Mesenchymal stem cell (in vitro differentiated cells and primary cell): ENCODE measurements at regions not wholly inside any gene's neighbourhood (a gene's known extent, or its start where the extent isn't known, plus 50 kb on each side); places are given as distances from the start of the nearest gene placed in this dataset.

ENCODE experiments used
- DNase-seq: peaks from one replicate; pipeline ENCODE4 v3.0.0-alpha.2; 2013
- H2AFZ ChIP-seq: one replicate; pipeline ENCODE4 v1.6.1; 2013; ENCODE audit warnings: low read depth, mild to moderate bottlenecking, control low read depth, inconsistent platforms, low read length, moderate library complexity
- H2AK5ac ChIP-seq: 2 replicates; pipeline ENCODE4 v1.6.1; 2013; ENCODE audit warnings: low read length, moderate library complexity, mild to moderate bottlenecking, inconsistent platforms; ENCODE audit not compliant: severe bottlenecking
- H2BK120ac ChIP-seq: one replicate; pipeline ENCODE4 v1.6.1; 2013; ENCODE audit warnings: low read depth, mild to moderate bottlenecking, inconsistent platforms, low read length, moderate library complexity
- H2BK12ac ChIP-seq, 2 experiments: one replicate each; pipeline ENCODE4 v1.6.1; 2013; ENCODE audit warnings: inconsistent platforms in 2 of 2, low read length in 2 of 2, mild to moderate bottlenecking in 2 of 2, moderate library complexity in 2 of 2, control low read depth in 1 of 2
- H2BK15ac ChIP-seq: one replicate; pipeline ENCODE4 v1.6.1; 2013; ENCODE audit warnings: mild to moderate bottlenecking, low read depth, inconsistent platforms; ENCODE audit not compliant: poor library complexity, severe bottlenecking
- H2BK5ac ChIP-seq: 2 replicates; pipeline ENCODE4 v1.6.1; 2013; ENCODE audit warnings: low read depth, mild to moderate bottlenecking, low read length, control low read depth, inconsistent platforms; ENCODE audit not compliant: poor library complexity, severe bottlenecking
- H3K14ac ChIP-seq, 2 experiments: one replicate each; pipeline ENCODE4 v1.6.1; 2013; ENCODE audit warnings: inconsistent platforms in 2 of 2, low read length in 2 of 2, control low read depth in 1 of 2, mild to moderate bottlenecking in 1 of 2, moderate library complexity in 1 of 2
- H3K18ac ChIP-seq, 2 experiments: one replicate each; pipeline ENCODE4 v1.6.1; 2013; ENCODE audit warnings: inconsistent platforms in 2 of 2, low read length in 2 of 2, control low read depth in 1 of 2, low read depth in 1 of 2, mild to moderate bottlenecking in 1 of 2
- H3K23ac ChIP-seq, 2 experiments: one replicate each; pipeline ENCODE4 v1.6.1; 2013; ENCODE audit warnings: inconsistent platforms in 2 of 2, low read length in 2 of 2, mild to moderate bottlenecking in 2 of 2, moderate library complexity in 2 of 2, control low read depth in 1 of 2
- H3K27ac ChIP-seq: 2 replicates; pipeline ENCODE4 v1.5.1; 2013; ENCODE audit warnings: mild to moderate bottlenecking, moderate library complexity, low read length, control low read depth, inconsistent platforms; ENCODE audit not compliant: poor library complexity, severe bottlenecking
- H3K27me3 ChIP-seq, 2 experiments: 2 replicates each; pipeline versions ENCODE4 v1.6.1 to v1.7.0; 2013; ENCODE audit warnings: low read length in 2 of 2, mild to moderate bottlenecking in 2 of 2, moderate library complexity in 2 of 2, control low read depth in 1 of 2, inconsistent platforms in 1 of 2; ENCODE audit not compliant: control insufficient read depth in 1 of 2, insufficient read depth in 1 of 2
- H3K36me3 ChIP-seq, 2 experiments: 2 replicates each; pipeline versions ENCODE4 v1.6.1 to v1.7.0; 2013; ENCODE audit warnings: low read length in 2 of 2, control low read depth in 1 of 2, inconsistent platforms in 1 of 2, low read depth in 1 of 2, mild to moderate bottlenecking in 1 of 2; ENCODE audit not compliant: insufficient read depth in 2 of 2, control insufficient read depth in 1 of 2
- H3K4ac ChIP-seq, 2 experiments: one replicate each; pipeline ENCODE4 v1.6.1; 2013; ENCODE audit warnings: inconsistent platforms in 2 of 2, low read length in 2 of 2, mild to moderate bottlenecking in 2 of 2, moderate library complexity in 2 of 2, control low read depth in 1 of 2, low read depth in 1 of 2
- H3K4me1 ChIP-seq: 2 replicates; pipeline ENCODE4 v1.6.1; 2013; ENCODE audit warnings: low read depth, low read length, control low read depth; ENCODE audit not compliant: control insufficient read depth, insufficient read depth
- H3K4me2 ChIP-seq: 2 replicates; pipeline ENCODE4 v1.6.1; 2013; ENCODE audit warnings: low read length, mild to moderate bottlenecking, inconsistent platforms; ENCODE audit not compliant: poor library complexity, severe bottlenecking
- H3K4me3 ChIP-seq, 2 experiments: 2 replicates each; pipeline versions ENCODE4 v1.5.1 to v1.7.0; 2013; ENCODE audit warnings: low read length in 2 of 2, mild to moderate bottlenecking in 2 of 2, control low read depth in 1 of 2, low read depth in 1 of 2; ENCODE audit not compliant: insufficient read depth in 1 of 2
- H3K79me1 ChIP-seq: replicated peaks from 2 replicates; pipeline ENCODE4 v1.6.1; 2013; ENCODE audit warnings: mild to moderate bottlenecking, control low read depth, low read length, inconsistent platforms; ENCODE audit not compliant: poor library complexity, severe bottlenecking
- H3K9ac ChIP-seq: 2 replicates; pipeline ENCODE4 v1.7.0; 2013; ENCODE audit warnings: mild to moderate bottlenecking, low read length, moderate library complexity
- H3K9me3 ChIP-seq: 2 replicates; pipeline ENCODE4 v1.7.0; 2013; ENCODE audit warnings: mild to moderate bottlenecking, low read length; ENCODE audit not compliant: control insufficient read depth
- H4K8ac ChIP-seq: one replicate; pipeline ENCODE4 v1.6.1; 2013; ENCODE audit warnings: inconsistent platforms, mild to moderate bottlenecking, low read length, moderate library complexity
- H4K91ac ChIP-seq: one replicate; pipeline ENCODE4 v1.6.1; 2013; ENCODE audit warnings: mild to moderate bottlenecking, low read length, inconsistent platforms
- WGBS: methylation state at CpG from one replicate; pipeline ENCODE4 v1.1.7; 2013; ENCODE audit warnings: mixed read lengths; 5-methylcytosine and 5-hydroxymethylcytosine counted together

DNA sequence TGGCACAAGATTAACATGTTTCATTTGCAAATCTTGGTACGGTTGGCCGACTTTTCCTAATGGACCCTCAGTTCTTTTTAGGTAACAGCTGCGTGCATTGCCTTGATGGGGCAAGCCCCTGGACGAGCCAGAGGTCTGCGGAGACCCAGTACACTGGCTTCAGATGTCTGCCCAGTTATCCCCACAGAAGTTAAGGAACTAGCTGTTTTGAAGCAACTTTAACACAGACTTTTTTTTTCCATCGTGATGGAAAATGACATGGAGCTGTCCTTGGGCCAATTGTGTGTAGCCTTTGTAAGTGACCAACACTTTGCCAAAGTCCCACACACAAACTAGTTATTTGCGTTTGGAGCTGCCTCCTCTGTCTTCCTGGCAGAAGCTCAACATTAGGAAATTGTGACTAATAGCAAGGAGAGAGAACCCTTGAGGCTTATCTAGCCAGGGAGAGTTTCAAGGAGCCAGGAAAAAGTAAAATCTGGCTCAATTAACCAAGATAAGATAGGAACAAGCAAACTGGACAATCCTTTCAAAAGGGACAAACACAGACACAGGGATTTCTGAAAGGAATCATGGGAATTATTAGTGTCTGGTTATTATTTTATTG is 99.6 kb upstream of the BMPER start:
- H4K91ac ChIP-seq: no peak overlapping the region
- H2AFZ ChIP-seq: no peak overlapping the region
- no peak overlapping the region for H3K4me2 ChIP-seq
- no peak overlapping the region for H2BK5ac ChIP-seq
- H3K4me3 ChIP-seq: no peak overlapping the region
- H3K4me1 ChIP-seq: peaks cover 10% of the 10 kb centered on the region
- H2BK120ac ChIP-seq: no peak overlapping the region
- no peaks in the 10 kb centered on the region for H3K36me3 ChIP-seq
- H3K18ac ChIP-seq: no peak overlapping the region
- no peak overlapping the region for H2BK12ac ChIP-seq
- peak overlapping the region; percentile 57 for H3K9ac ChIP-seq
- WGBS: 64% methylated on average over 7 of the region's 7 CpGs
- H3K27ac ChIP-seq: no peak overlapping the region
- H3K4ac ChIP-seq: no peak overlapping the region
- H3K23ac ChIP-seq: no peak overlapping the region
- peak; percentile 75 for DNase-seq
- no peak overlapping the region for H2BK15ac ChIP-seq
- H2AK5ac ChIP-seq: no peak overlapping the region
- no peak overlapping the region for H3K14ac ChIP-seq
- H3K27me3 ChIP-seq: no peaks in the 10 kb centered on the region
- H3K9me3 ChIP-seq: no peaks in the 10 kb centered on the region
- H4K8ac ChIP-seq: no peak overlapping the region
- no peaks in the 10 kb centered on the region for H3K79me1 ChIP-seq

DNA sequence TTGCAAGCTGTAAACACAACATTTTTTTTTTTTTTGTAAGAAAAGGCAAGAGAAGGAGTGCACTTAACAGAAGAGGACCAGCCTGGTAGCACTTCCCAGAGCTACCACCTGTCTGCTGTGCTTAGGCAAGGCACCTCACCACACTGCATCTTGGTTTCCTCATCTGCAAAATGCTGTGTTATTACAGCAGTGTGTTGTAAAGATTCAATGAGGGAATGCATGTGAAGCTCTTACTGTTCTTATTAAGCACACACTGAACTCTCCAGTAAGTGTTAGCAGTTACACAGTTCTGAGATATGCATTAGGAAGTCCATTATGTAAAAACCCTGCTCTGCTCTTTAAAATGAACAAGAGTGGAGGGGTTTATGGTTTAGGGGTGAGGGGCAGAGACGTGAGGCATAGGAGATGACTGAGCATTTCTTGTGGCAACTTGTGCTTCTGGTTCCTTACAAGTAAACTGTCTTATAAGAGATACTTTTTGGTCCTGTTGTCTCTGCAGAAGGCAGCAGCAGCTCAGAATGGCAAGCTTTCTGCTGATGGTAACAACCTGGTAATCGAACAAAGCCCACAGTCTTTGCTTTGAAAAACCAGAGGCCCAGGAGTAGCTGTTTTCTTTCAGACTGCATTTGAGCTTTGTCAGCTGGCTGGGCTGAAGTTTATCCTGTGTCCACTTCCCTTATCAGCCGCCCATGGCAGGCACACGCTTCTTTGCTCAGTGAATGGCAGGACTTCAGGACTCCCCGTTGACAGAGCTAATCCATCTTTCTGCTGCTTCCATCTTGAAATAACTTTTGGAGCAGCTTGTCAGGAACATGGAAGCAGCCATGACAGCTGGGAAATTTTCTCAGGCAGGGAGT is 98.8 kb upstream of the BMPER start:
- Histone ChIP-seq H3K27me3 (no peaks in the 10 kb centered on the region), H3K9me3 (no peaks in the 10 kb centered on the region), H3K4me3 (no peak overlapping the region), H3K79me1 (no peaks in the 10 kb centered on the region), H2AK5ac (peak overlapping the region; percentile 69), H3K4me2 (no peak overlapping the region), H2BK5ac (no peak overlapping the region), H3K14ac (no peak overlapping the region), H3K27ac (no peak overlapping the region), H3K18ac (peak overlapping the region; percentile 59), H3K36me3 (no peaks in the 10 kb centered on the region), H3K9ac (peak overlapping the region; percentile 57), H3K23ac (no peak overlapping the region), H2BK15ac (no peak overlapping the region), H4K8ac (peak overlapping the region; percentile 35), H2BK12ac (peak overlapping the region in 1 of 2 experiments; percentile 90), H3K4me1 (peaks cover 10% of the 10 kb centered on the region), H2AFZ (no peak overlapping the region), H2BK120ac (peak overlapping the region; percentile 9), H4K91ac (no peak overlapping the region), H3K4ac (peak overlapping the region in 1 of 2 experiments; percentile 40)
- WGBS: 32% methylated on average over 5 of the region's 5 CpGs
- DNase-seq: peak; percentile 49

DNA sequence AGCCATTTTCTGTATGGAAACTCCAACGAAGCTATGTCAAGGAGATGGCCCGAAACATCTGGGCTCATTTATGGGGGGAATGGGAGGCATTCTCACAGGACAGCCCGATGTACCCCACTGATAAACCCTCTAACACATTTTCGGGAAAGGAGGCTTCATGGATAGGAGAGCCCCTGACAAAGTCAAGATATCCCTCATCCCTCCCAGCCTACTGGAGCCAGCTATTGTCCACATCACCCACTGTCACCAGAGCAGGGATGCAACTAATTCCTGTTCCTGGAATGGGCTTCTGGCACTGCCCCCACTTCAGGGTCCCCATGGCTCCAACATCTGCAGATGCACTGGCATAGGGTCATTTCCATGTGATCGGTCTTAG is 98.2 kb upstream of the BMPER start:
- Histone ChIP-seq H2AK5ac (peak overlapping the region; percentile 69), H3K9ac (peak overlapping the region; percentile 57), H4K91ac (no peak overlapping the region), H3K4me3 (no peak overlapping the region), H4K8ac (no peak overlapping the region), H2BK15ac (no peak overlapping the region), H3K27ac (no peak overlapping the region), H2BK120ac (no peak overlapping the region), H3K9me3 (no peaks in the 10 kb centered on the region), H3K79me1 (no peaks in the 10 kb centered on the region), H3K4ac (peak overlapping the region in 1 of 2 experiments; percentile 40), H3K14ac (peak overlapping the region in 1 of 2 experiments; percentile 68), H2BK5ac (no peak overlapping the region), H3K36me3 (no peaks in the 10 kb centered on the region), H3K27me3 (no peaks in the 10 kb centered on the region), H2AFZ (no peak overlapping the region), H3K18ac (peak overlapping the region; percentile 59), H3K4me1 (peaks cover 10% of the 10 kb centered on the region), H2BK12ac (peak overlapping the region in 1 of 2 experiments; percentile 90), H3K4me2 (no peak overlapping the region), H3K23ac (no peak overlapping the region)
- 97% methylated on average over 5 of the region's 5 CpGs for WGBS
- DNase-seq: no peak

DNA sequence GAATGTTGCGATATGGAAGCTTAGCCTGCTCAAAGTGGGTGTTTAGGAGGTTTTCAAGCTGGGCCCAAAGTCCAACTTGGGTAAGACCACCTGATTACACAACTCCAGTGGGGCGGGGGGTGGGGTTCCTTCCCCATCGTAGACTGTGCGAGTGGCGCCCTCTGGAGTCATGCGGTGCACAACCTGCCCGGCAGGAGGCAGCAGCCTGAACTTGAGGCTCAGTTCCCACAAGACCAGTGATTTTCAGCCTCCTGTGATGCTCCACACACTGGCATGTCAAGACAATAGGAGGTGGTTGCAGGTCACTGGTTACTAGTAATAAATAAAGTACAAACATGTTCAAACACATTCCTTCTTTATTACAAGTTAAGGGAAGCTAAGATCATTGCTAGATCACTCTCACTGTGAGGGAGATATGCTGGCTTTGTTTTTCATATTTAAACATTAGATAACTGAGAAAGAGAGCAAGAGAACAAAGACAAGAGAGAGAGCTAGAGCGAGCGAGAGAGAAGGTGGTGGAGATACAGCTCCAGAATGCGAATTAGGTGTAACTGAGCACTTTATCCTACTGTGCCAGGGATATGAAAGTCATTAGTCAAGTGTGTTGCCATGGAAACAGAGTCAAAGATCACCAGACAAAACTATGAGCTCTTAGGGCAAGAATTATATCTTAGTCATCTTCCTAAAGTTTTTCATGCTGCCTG is 97.4 kb upstream of the BMPER start:
- peak overlapping the region; percentile 79 for H3K9ac ChIP-seq
- WGBS: 49% methylated on average over 10 of the region's 10 CpGs
- peak overlapping the region; percentile 58 for H2BK5ac ChIP-seq
- H3K36me3 ChIP-seq: no peaks in the 10 kb centered on the region
- H2AFZ ChIP-seq: no peak overlapping the region
- H3K4me2 ChIP-seq: no peak overlapping the region
- peaks cover 10% of the 10 kb centered on the region for H3K4me1 ChIP-seq
- H3K27me3 ChIP-seq: no peaks in the 10 kb centered on the region
- no peak overlapping the region for H3K23ac ChIP-seq
- no peak overlapping the region for H4K91ac ChIP-seq
- peak overlapping the region; percentile 20 for H2AK5ac ChIP-seq
- no peak overlapping the region for H3K4me3 ChIP-seq
- peak; percentile 76 for DNase-seq
- no peak overlapping the region for H2BK120ac ChIP-seq
- H2BK15ac ChIP-seq: no peak overlapping the region
- peak overlapping the region in 1 of 2 experiments; percentile 87 for H2BK12ac ChIP-seq
- no peak overlapping the region for H4K8ac ChIP-seq
- peak overlapping the region; percentile 96 for H3K27ac ChIP-seq
- no peak overlapping the region for H3K14ac ChIP-seq
- no peaks in the 10 kb centered on the region for H3K9me3 ChIP-seq
- H3K4ac ChIP-seq: peak overlapping the region in 1 of 2 experiments; percentile 51
- no peaks in the 10 kb centered on the region for H3K79me1 ChIP-seq
- H3K18ac ChIP-seq: no peak overlapping the region
